ENCODE measurements at regions not wholly inside any gene's neighbourhood (a gene's known extent, or its start where the extent isn't known, plus 50 kb on each side); places are given as distances from the start of the nearest gene placed in this dataset.

DNA sequence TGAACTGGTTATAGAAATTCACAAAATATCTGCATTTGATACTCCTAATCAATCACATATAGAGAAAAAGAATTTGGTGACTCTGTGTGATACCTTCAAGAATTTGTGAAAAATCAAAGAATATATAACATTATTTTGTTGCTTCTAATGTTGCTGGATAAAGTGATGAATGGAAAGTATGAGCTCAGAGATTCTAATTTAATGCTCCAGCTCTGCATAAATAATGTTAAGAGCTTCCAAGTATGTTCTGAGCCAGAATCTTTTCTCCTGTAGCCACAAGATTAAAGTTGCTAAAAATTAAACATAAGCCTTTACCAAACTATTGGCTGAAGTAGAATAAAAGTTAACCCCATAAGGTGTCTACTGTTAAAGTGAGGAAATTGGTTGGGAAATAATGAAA is 294.7 kb upstream of the CT83 start:
- TF ChIP-seq, protein P1, sequence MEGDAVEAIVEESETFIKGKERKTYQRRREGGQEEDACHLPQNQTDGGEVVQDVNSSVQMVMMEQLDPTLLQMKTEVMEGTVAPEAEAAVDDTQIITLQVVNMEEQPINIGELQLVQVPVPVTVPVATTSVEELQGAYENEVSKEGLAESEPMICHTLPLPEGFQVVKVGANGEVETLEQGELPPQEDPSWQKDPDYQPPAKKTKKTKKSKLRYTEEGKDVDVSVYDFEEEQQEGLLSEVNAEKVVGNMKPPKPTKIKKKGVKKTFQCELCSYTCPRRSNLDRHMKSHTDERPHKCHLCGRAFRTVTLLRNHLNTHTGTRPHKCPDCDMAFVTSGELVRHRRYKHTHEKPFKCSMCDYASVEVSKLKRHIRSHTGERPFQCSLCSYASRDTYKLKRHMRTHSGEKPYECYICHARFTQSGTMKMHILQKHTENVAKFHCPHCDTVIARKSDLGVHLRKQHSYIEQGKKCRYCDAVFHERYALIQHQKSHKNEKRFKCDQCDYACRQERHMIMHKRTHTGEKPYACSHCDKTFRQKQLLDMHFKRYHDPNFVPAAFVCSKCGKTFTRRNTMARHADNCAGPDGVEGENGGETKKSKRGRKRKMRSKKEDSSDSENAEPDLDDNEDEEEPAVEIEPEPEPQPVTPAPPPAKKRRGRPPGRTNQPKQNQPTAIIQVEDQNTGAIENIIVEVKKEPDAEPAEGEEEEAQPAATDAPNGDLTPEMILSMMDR (IDR thresholded peaks at IDR 0.05): no peak
- TF ChIP-seq POLR2A (IDR thresholded peaks at IDR 0.05) (no peak), POLR2AphosphoS5 (IDR thresholded peaks at IDR 0.05) (no peak), EP300 (IDR thresholded peaks at IDR 0.05) (no peak)
